ENCODE measurements at regions not wholly inside any gene's neighbourhood (a gene's known extent, or its start where the extent isn't known, plus 50 kb on each side); places are given as distances from the start of the nearest gene placed in this dataset.

GRCh38 chr9:75505654-75506053 lies 384.8 kb upstream of the PCSK5 start:
- no peak overlapping the region for H3K27ac ChIP-seq
- TF ChIP-seq FOXP2 (optimal IDR thresholded peaks at IDR 0.05; ENCODE audit: control extremely low read depth, extremely low read length, insufficient read depth) (no peak), POLR2AphosphoS5 (IDR thresholded peaks at IDR 0.05; ENCODE audit: borderline replicate concordance, low read depth, low read length) (no peak), EZH2 (IDR thresholded peaks at IDR 0.05) (no peak)
- no peaks in the 10 kb centered on the region for H3K36me3 ChIP-seq (ENCODE audit: insufficient read depth, low read length)
- H3K9ac ChIP-seq (ENCODE audit: insufficient read length): no peak overlapping the region
- no peak for DNase-seq (ENCODE audit: low read depth, low spot score)
- H3K4me3 ChIP-seq: no peak overlapping the region
- peaks cover 11% of the 10 kb centered on the region; the same call in 1 of the 2 replicates for H3K9me3 ChIP-seq (ENCODE audit: low read depth, low read length)

- 0 out of 2 replicates have a peak overlapping the region, but pooled peaks have one; percentile 7 for H3K27ac ChIP-seq
- H3K9me3 ChIP-seq (ENCODE audit: low read depth, low read length): no peaks in the 10 kb centered on the region
- TF ChIP-seq EZH2 (IDR thresholded peaks at IDR 0.05) (no peak), POLR2AphosphoS5 (IDR thresholded peaks at IDR 0.05; ENCODE audit: borderline replicate concordance, low read depth, low read length) (no peak), FOXP2 (optimal IDR thresholded peaks at IDR 0.05; ENCODE audit: control extremely low read depth, extremely low read length, insufficient read depth) (no peak)
- H3K9ac ChIP-seq (ENCODE audit: insufficient read length): no peak overlapping the region
- no peak for DNase-seq (ENCODE audit: low read depth, low spot score)
- no peak overlapping the region for H3K4me3 ChIP-seq
- H3K36me3 ChIP-seq (ENCODE audit: insufficient read depth, low read length): no peaks in the 10 kb centered on the region
Measured at GRCh38 chr9:75529463-75529862, 361.0 kb upstream of the PCSK5 start.

GRCh38 chr9:75531588-75531987 lies 358.9 kb upstream of the PCSK5 start:
- Histone ChIP-seq H3K36me3 (ENCODE audit: insufficient read depth, low read length) (no peaks in the 10 kb centered on the region; the same call in 1 of the 2 replicates), H3K27ac (no peak overlapping the region), H3K4me3 (no peak overlapping the region), H3K9me3 (ENCODE audit: low read depth, low read length) (no peaks in the 10 kb centered on the region), H3K9ac (ENCODE audit: insufficient read length) (no peak overlapping the region)
- TF ChIP-seq EZH2 (IDR thresholded peaks at IDR 0.05) (no peak), FOXP2 (optimal IDR thresholded peaks at IDR 0.05; ENCODE audit: control extremely low read depth, extremely low read length, insufficient read depth) (no peak), POLR2AphosphoS5 (IDR thresholded peaks at IDR 0.05; ENCODE audit: borderline replicate concordance, low read depth, low read length) (no peak)
- no peak for DNase-seq (ENCODE audit: low read depth, low spot score)

GRCh38 chr9:75532233-75533050 lies 358.0 kb upstream of the PCSK5 start:
- Histone ChIP-seq H3K9ac (ENCODE audit: insufficient read length) (no peak overlapping the region), H3K9me3 (ENCODE audit: low read depth, low read length) (0 out of 2 replicates have a peak, but pooled peaks cover 4% of the 10 kb centered on the region), H3K27ac (no peak overlapping the region), H3K36me3 (ENCODE audit: insufficient read depth, low read length) (no peaks in the 10 kb centered on the region; the same call in 1 of the 2 replicates), H3K4me3 (no peak overlapping the region)
- TF ChIP-seq POLR2AphosphoS5 (IDR thresholded peaks at IDR 0.05; ENCODE audit: borderline replicate concordance, low read depth, low read length): no peak
- no peak for TF ChIP-seq FOXP2 (optimal IDR thresholded peaks at IDR 0.05; ENCODE audit: control extremely low read depth, extremely low read length, insufficient read depth)
- TF ChIP-seq EZH2 (IDR thresholded peaks at IDR 0.05): no peak
- DNase-seq (ENCODE audit: low read depth, low spot score): no peak

GRCh38 chr9:75539523-75539922 lies 350.9 kb upstream of the PCSK5 start:
- no peak overlapping the region for H3K27ac ChIP-seq
- H3K4me3 ChIP-seq: no peak overlapping the region
- DNase-seq (ENCODE audit: low read depth, low spot score): no peak
- 0 out of 2 replicates have a peak, but pooled peaks cover 6% of the 10 kb centered on the region for H3K9me3 ChIP-seq (ENCODE audit: low read depth, low read length)
- H3K36me3 ChIP-seq (ENCODE audit: insufficient read depth, low read length): no peaks in the 10 kb centered on the region; the same call in 1 of the 2 replicates
- no peak for TF ChIP-seq FOXP2 (optimal IDR thresholded peaks at IDR 0.05; ENCODE audit: control extremely low read depth, extremely low read length, insufficient read depth)
- TF ChIP-seq POLR2AphosphoS5 (IDR thresholded peaks at IDR 0.05; ENCODE audit: borderline replicate concordance, low read depth, low read length): no peak
- no peak for TF ChIP-seq EZH2 (IDR thresholded peaks at IDR 0.05)
- H3K9ac ChIP-seq (ENCODE audit: insufficient read length): no peak overlapping the region

- Histone ChIP-seq H3K27ac (no peak overlapping the region), H3K36me3 (ENCODE audit: insufficient read depth, low read length) (no peaks in the 10 kb centered on the region; the same call in 1 of the 2 replicates)
- TF ChIP-seq FOXP2 (optimal IDR thresholded peaks at IDR 0.05; ENCODE audit: control extremely low read depth, extremely low read length, insufficient read depth): no peak
- TF ChIP-seq POLR2AphosphoS5 (IDR thresholded peaks at IDR 0.05; ENCODE audit: borderline replicate concordance, low read depth, low read length): no peak
Measured at GRCh38 chr9:75540185-75540584, 350.3 kb upstream of the PCSK5 start.

GRCh38 chr9:75541734-75542133 lies 348.7 kb upstream of the PCSK5 start:
- Histone ChIP-seq H3K27ac (no peak overlapping the region), H3K9me3 (ENCODE audit: low read depth, low read length) (peaks cover 6% of the 10 kb centered on the region; the same call in 1 of the 2 replicates), H3K4me3 (no peak overlapping the region), H3K9ac (ENCODE audit: insufficient read length) (no peak overlapping the region), H3K36me3 (ENCODE audit: insufficient read depth, low read length) (peaks cover 4% of the 10 kb centered on the region; the same call in 1 of the 2 replicates)
- DNase-seq (ENCODE audit: low read depth, low spot score): no peak
- TF ChIP-seq FOXP2 (optimal IDR thresholded peaks at IDR 0.05; ENCODE audit: control extremely low read depth, extremely low read length, insufficient read depth) (no peak), EZH2 (IDR thresholded peaks at IDR 0.05) (no peak), POLR2AphosphoS5 (IDR thresholded peaks at IDR 0.05; ENCODE audit: borderline replicate concordance, low read depth, low read length) (no peak)

More at GRCh38 chr9:75540185-75540584, 350.3 kb upstream of the PCSK5 start:
- DNase-seq (ENCODE audit: low read depth, low spot score): no peak
- 0 out of 2 replicates have a peak, but pooled peaks cover 6% of the 10 kb centered on the region for H3K9me3 ChIP-seq (ENCODE audit: low read depth, low read length)
- no peak overlapping the region for H3K4me3 ChIP-seq
- no peak overlapping the region for H3K9ac ChIP-seq (ENCODE audit: insufficient read length)

- no peak for TF ChIP-seq FOXP2 (optimal IDR thresholded peaks at IDR 0.05; ENCODE audit: control extremely low read depth, extremely low read length, insufficient read depth)
- no peak for TF ChIP-seq EZH2 (IDR thresholded peaks at IDR 0.05)
- no peak for TF ChIP-seq POLR2AphosphoS5 (IDR thresholded peaks at IDR 0.05; ENCODE audit: borderline replicate concordance, low read depth, low read length)
- Histone ChIP-seq H3K36me3 (ENCODE audit: insufficient read depth, low read length) (0 out of 2 replicates have a peak, but pooled peaks cover 7% of the 10 kb centered on the region), H3K9me3 (ENCODE audit: low read depth, low read length) (no peaks in the 10 kb centered on the region; the same call in 1 of the 2 replicates), H3K27ac (peak overlapping the region; percentile 72), H3K9ac (ENCODE audit: insufficient read length) (no peak overlapping the region), H3K4me3 (no peak overlapping the region)
- DNase-seq (ENCODE audit: low read depth, low spot score): no peak
Measured at GRCh38 chr9:75544815-75545214, 345.7 kb upstream of the PCSK5 start.
